ENCODE measurements at regions not wholly inside any gene's neighbourhood (a gene's known extent, or its start where the extent isn't known, plus 50 kb on each side); places are given as distances from the start of the nearest gene placed in this dataset.
"Not testable (repeated sequence)": the region's sequence is repeated elsewhere in the genome, so short reads cannot be mapped to it uniquely, and the experiment has no call there.

GRCh38 chr10:2197663-2198062, 460.3 kb upstream of the ADARB2 start:
- no peak for ATAC-seq (ENCODE audit: low read depth)
- no peaks in the 10 kb centered on the region for H3K4me1 Mint-ChIP-seq
- H3K4me3 Mint-ChIP-seq = no peak overlapping the region
- no peak for DNase-seq (ENCODE audit: low spot score in 2 of 2)
- H3K9me3 Mint-ChIP-seq = peaks cover 6% of the 10 kb centered on the region
- no peak overlapping the region for H3K27ac Mint-ChIP-seq
- H3K36me3 Mint-ChIP-seq = no peaks in the 10 kb centered on the region
- peaks cover 3% of the 10 kb centered on the region for H3K27me3 Mint-ChIP-seq

DNA sequence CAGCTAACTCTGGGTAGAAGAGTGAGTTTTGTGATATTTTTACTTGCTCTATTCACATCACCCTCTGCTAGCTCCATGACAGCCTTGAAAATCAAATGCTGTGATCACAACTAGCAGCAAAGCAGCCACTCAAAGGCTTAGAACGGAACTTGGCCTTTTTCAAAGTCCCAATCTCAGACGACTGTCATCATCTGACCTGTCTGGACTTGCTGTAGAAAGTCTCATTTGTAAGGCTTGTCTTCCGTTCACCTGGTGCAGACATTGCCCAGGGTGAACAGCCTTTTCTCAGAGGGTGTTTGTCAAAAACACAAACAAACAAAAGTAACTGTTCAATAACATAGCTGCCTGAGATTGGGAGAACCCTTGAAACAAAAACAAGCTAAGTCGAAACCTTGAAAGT, 458.9 kb upstream of the ADARB2 start:
- Mint-ChIP-seq H3K4me3 (no peak overlapping the region), H3K9me3 (peaks cover 6% of the 10 kb centered on the region), H3K27me3 (peaks cover 3% of the 10 kb centered on the region), H3K4me1 (no peaks in the 10 kb centered on the region), H3K27ac (no peak overlapping the region), H3K36me3 (no peaks in the 10 kb centered on the region)
- DNase-seq (ENCODE audit: low spot score in 2 of 2) = no peak
- ATAC-seq (ENCODE audit: low read depth) = no peak

DNA sequence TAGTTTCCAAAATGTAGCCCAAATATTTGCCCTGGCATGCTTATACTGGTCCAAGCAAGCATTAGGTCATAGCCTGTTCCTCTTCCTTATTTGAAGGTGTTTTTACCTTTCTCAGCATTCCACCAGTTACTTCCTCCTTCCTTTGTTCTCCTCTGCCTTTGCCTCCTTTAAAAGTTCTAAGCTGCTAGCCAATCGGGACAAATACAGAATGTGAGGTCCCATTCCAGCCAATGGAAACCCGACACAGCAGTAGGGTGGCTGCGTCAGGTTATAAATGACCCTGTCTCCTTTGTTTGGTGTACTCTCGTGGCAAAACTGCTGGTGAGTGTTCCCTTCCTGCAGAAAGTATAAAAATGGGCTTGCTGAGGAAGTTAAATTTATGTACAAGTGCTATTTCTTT, 452.0 kb upstream of the ADARB2 start:
- H3K4me1 Mint-ChIP-seq, H3K9me3 Mint-ChIP-seq: not testable (repeated sequence)

DNA sequence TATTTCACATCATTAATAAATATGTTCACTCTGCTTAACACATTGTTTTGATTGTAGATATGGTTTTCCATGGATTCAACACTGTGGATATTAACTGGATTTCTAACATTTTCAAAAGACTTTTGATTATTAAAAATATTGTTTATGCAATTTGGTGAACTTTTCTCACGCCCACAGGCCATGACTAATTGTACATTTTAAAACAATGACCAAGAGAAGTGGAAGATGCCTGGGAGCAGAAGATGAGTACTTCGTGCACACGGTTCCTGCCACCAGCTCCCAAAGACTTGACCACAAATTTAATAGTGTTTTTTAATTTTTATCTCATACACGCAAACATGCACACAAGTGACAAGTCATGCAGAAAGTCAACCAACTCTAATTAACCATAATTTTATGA, 451.0 kb upstream of the ADARB2 start:
- no peak overlapping the region for H3K4me3 Mint-ChIP-seq
- no peaks in the 10 kb centered on the region for H3K4me1 Mint-ChIP-seq
- no peaks in the 10 kb centered on the region for H3K27me3 Mint-ChIP-seq
- DNase-seq (ENCODE audit: low spot score in 2 of 2) (no peak), ATAC-seq (ENCODE audit: low read depth) (no peak)
- H3K36me3 Mint-ChIP-seq = no peaks in the 10 kb centered on the region
- H3K27ac Mint-ChIP-seq = no peak overlapping the region
- no peaks in the 10 kb centered on the region for H3K9me3 Mint-ChIP-seq

More for the DNA sequence above, 452.0 kb upstream of the ADARB2 start:
- H3K27me3 Mint-ChIP-seq; ATAC-seq (ENCODE audit: low read depth); H3K27ac Mint-ChIP-seq; H3K4me3 Mint-ChIP-seq; H3K36me3 Mint-ChIP-seq; DNase-seq (ENCODE audit: low spot score in 2 of 2): not testable (repeated sequence)

GRCh38 chr10:2173327-2173726, 436.0 kb upstream of the ADARB2 start:
- H3K27me3 Mint-ChIP-seq = peaks cover 3% of the 10 kb centered on the region
- no peaks in the 10 kb centered on the region for H3K36me3 Mint-ChIP-seq
- H3K9me3 Mint-ChIP-seq = no peaks in the 10 kb centered on the region
- H3K27ac Mint-ChIP-seq = no peak overlapping the region
- no peak overlapping the region for H3K4me3 Mint-ChIP-seq
- ATAC-seq (ENCODE audit: low read depth) = no peak
- DNase-seq (ENCODE audit: low spot score in 2 of 2) = no peak
- H3K4me1 Mint-ChIP-seq = no peaks in the 10 kb centered on the region

GRCh38 chr10:2165771-2166460, 428.6 kb upstream of the ADARB2 start:
- no peaks in the 10 kb centered on the region for H3K36me3 Mint-ChIP-seq
- H3K4me3 Mint-ChIP-seq = no peak overlapping the region
- no peaks in the 10 kb centered on the region for H3K4me1 Mint-ChIP-seq
- H3K9me3 Mint-ChIP-seq = no peaks in the 10 kb centered on the region
- ATAC-seq (ENCODE audit: low read depth) = no peak
- H3K27me3 Mint-ChIP-seq = no peaks in the 10 kb centered on the region
- no peak overlapping the region for H3K27ac Mint-ChIP-seq
- no peak for DNase-seq (ENCODE audit: low spot score in 2 of 2)

DNA sequence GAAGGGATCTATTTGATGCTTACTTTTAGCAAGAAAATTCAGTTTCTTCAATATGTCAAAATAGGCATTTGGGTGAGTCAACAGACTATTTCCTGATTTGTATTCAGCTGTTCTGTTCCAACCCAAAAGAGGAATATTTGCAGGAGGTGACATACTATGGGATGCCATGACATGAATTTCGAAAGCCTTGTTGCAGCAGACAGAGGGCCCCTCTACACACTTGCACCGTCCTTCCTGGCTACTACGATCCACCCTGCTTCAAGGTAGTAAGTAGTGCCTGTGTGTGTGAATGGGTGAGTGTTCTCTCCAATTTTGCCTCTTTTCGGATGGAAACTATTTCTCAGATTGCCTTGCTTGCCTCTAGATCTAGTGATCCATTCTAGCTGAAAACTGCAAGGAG, 413.0 kb upstream of the ADARB2 start:
- no peaks in the 10 kb centered on the region for H3K9me3 Mint-ChIP-seq
- no peak overlapping the region for H3K27ac Mint-ChIP-seq
- peaks cover 7% of the 10 kb centered on the region for H3K27me3 Mint-ChIP-seq
- H3K4me3 Mint-ChIP-seq = no peak overlapping the region
- H3K4me1 Mint-ChIP-seq = no peaks in the 10 kb centered on the region
- no peak for DNase-seq (ENCODE audit: low spot score in 2 of 2)
- ATAC-seq (ENCODE audit: low read depth) = no peak
- no peaks in the 10 kb centered on the region for H3K36me3 Mint-ChIP-seq

GRCh38 chr10:2145926-2146478, 408.7 kb upstream of the ADARB2 start:
- H3K27ac Mint-ChIP-seq = no peak overlapping the region
- H3K4me3 Mint-ChIP-seq = no peak overlapping the region
- ATAC-seq (ENCODE audit: low read depth) (no peak), DNase-seq (ENCODE audit: low spot score in 2 of 2) (no peak)
- no peaks in the 10 kb centered on the region for H3K9me3 Mint-ChIP-seq
- no peaks in the 10 kb centered on the region for H3K4me1 Mint-ChIP-seq
- H3K27me3 Mint-ChIP-seq = peaks cover 8% of the 10 kb centered on the region
- H3K36me3 Mint-ChIP-seq = no peaks in the 10 kb centered on the region

- H3K4me3 Mint-ChIP-seq = no peak overlapping the region
- H3K27me3 Mint-ChIP-seq = peaks cover 8% of the 10 kb centered on the region
- ATAC-seq (ENCODE audit: low read depth) (no peak), DNase-seq (ENCODE audit: low spot score in 2 of 2) (no peak)
- no peaks in the 10 kb centered on the region for H3K36me3 Mint-ChIP-seq
- no peak overlapping the region for H3K27ac Mint-ChIP-seq
- H3K9me3 Mint-ChIP-seq = no peaks in the 10 kb centered on the region
- no peaks in the 10 kb centered on the region for H3K4me1 Mint-ChIP-seq
Measured at GRCh38 chr10:2145491-2145890, 408.2 kb upstream of the ADARB2 start.

GRCh38 chr10:2144584-2144983, 407.3 kb upstream of the ADARB2 start:
- Mint-ChIP-seq H3K9me3 (no peaks in the 10 kb centered on the region), H3K4me3 (no peak overlapping the region), H3K27me3 (peaks cover 8% of the 10 kb centered on the region), H3K4me1 (no peaks in the 10 kb centered on the region), H3K36me3 (no peaks in the 10 kb centered on the region), H3K27ac (no peak overlapping the region)
- DNase-seq (ENCODE audit: low spot score in 2 of 2) (no peak), ATAC-seq (ENCODE audit: low read depth) (no peak)

DNA sequence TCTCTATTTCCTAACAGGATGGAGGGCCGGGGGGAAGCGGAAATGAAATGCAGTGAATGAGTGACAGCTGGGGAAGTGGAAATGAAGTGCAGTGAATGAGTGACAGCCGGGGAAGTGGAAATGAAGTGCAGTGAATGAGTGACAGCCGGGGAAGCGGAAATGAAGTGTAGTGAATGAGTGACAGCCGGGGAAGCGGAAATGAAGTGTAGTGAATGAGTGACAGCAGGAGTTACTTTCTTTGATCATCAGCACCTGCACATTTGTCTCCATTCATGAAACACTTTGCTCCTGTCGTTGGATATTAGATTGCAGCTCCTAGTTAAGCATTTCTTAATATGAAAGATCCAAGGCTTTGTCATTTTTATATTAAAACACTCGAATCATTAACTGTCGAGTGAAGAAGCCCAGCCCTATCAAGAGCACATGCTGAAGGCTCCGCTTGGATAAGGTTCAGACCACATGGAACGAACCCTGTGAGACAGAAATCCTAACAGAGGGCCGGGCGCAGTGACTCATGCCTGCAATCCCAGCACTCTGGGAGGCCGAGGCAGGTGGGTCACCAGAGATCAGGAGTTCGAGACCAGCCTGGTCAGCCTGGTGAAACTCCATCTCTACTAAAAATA, 406.0 kb upstream of the ADARB2 start:
- H3K36me3 Mint-ChIP-seq = no peaks in the 10 kb centered on the region
- H3K4me1 Mint-ChIP-seq = no peaks in the 10 kb centered on the region
- H3K4me3 Mint-ChIP-seq = no peak overlapping the region
- H3K27me3 Mint-ChIP-seq = peaks cover 8% of the 10 kb centered on the region
- no peak for ATAC-seq (ENCODE audit: low read depth)
- H3K27ac Mint-ChIP-seq = no peak overlapping the region
- no peaks in the 10 kb centered on the region for H3K9me3 Mint-ChIP-seq
- no peak for DNase-seq (ENCODE audit: low spot score in 2 of 2)

- Mint-ChIP-seq H3K27me3 (peaks cover 5% of the 10 kb centered on the region), H3K36me3 (no peaks in the 10 kb centered on the region), H3K9me3 (no peaks in the 10 kb centered on the region), H3K4me3 (no peak overlapping the region), H3K4me1 (no peaks in the 10 kb centered on the region), H3K27ac (no peak overlapping the region)
- DNase-seq (ENCODE audit: low spot score in 2 of 2) (no peak), ATAC-seq (ENCODE audit: low read depth) (no peak)
Measured at GRCh38 chr10:2139746-2140145, 402.4 kb upstream of the ADARB2 start.

GRCh38 chr10:2137549-2138174, 400.3 kb upstream of the ADARB2 start:
- H3K27me3 Mint-ChIP-seq = peaks cover 1% of the 10 kb centered on the region
- DNase-seq (ENCODE audit: low spot score in 2 of 2) (no peak), ATAC-seq (ENCODE audit: low read depth) (no peak)
- H3K36me3 Mint-ChIP-seq = no peaks in the 10 kb centered on the region
- no peaks in the 10 kb centered on the region for H3K9me3 Mint-ChIP-seq
- H3K4me3 Mint-ChIP-seq = no peak overlapping the region
- H3K27ac Mint-ChIP-seq = no peak overlapping the region
- no peaks in the 10 kb centered on the region for H3K4me1 Mint-ChIP-seq

GRCh38 chr10:2130705-2131305, 393.5 kb upstream of the ADARB2 start:
- ATAC-seq (ENCODE audit: low read depth) (no peak), DNase-seq (ENCODE audit: low spot score in 2 of 2) (no peak)
- H3K36me3 Mint-ChIP-seq = no peaks in the 10 kb centered on the region
- H3K4me1 Mint-ChIP-seq = no peaks in the 10 kb centered on the region
- H3K4me3 Mint-ChIP-seq = no peak overlapping the region
- peaks cover 6% of the 10 kb centered on the region for H3K27me3 Mint-ChIP-seq
- no peaks in the 10 kb centered on the region for H3K9me3 Mint-ChIP-seq
- H3K27ac Mint-ChIP-seq = no peak overlapping the region

Data from memory B cell (primary cell).